Left cardiac atrium (tissue), 4 donors: ENCODE measurements at regions not wholly inside any gene's neighbourhood (a gene's known extent, or its start where the extent isn't known, plus 50 kb on each side); places are given as distances from the start of the nearest gene placed in this dataset.

ENCODE experiments used
- ATAC-seq, 2 donors: fragments of 200-7000 bp; cut with Tn5 transposase; one replicate each; pipeline ENCODE4 v1.9.1; 2020; ENCODE audit warnings: mild to moderate bottlenecking in 2 of 2, moderate library complexity in 2 of 2
- DNase-seq: peaks from one replicate; pipeline ENCODE4 v3.0.0-alpha.2; 2020
- intact Hi-C, 2 donors: fragments of 100-400 bp; cut with DNase I; formaldehyde crosslinking; loops; one replicate each; pipeline versions ENCODE4 v1.14.1 to v1.15.1; 2022 to 2023
- donor health status: DM: no; HTN: yes; CAD: no.
- donor health status: DM: no; HTN: yes; CAD: no; lungs with severe emphysema.
- donor health status: DM: yes; HTN: yes; CAD: no.
- donor health status: Dilated cardiomyopathy.

DNA sequence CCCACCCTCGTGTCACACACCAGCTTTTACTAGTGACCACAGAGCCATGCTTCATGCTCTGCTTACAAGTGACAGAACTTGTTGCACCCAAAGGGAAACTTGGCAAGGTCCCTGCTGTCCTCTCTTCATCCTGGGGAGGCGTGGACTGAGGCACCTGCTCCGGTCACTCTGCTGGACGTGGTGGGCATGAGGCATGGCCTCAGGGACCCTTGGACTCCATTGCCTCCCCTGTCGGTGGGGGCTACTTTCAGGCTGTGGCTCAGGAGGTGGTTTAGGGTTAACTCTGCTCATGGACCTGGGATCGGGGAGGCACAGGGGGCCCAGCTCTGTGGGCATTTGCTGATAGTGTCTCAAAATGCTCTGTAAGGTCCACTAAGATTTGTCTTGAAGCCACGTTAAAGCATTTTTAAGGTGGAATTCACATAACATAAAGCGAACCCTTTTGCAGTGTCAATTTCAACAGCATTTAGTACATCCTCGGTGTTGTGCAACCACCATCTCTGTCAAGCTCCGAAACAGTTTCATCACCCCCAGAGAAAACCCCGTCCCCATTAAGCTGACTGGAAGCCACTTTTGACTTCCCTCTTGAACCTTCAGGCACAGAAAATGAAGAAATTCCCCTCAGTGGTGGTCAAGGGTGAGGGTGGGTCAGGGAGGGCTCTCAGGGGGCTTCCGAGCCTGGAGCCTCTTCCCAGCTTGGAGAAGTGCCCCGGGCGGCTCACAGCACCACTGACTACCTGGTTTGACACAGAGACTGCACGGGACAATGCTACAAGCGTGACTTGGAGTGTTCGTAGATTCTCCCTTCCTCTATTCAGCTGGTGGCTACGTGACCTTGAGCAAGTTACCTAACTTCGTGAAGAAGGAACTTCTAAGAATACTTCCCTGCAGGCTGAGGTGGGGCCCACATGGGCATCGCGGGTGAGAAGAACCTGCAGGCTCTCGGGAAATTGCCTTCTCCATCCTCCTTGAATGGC, 100.0 kb upstream of the HDAC4 start:
- intact Hi-C loops, result no loop called here
- ATAC-seq (no peak), DNase-seq (no peak)

DNA sequence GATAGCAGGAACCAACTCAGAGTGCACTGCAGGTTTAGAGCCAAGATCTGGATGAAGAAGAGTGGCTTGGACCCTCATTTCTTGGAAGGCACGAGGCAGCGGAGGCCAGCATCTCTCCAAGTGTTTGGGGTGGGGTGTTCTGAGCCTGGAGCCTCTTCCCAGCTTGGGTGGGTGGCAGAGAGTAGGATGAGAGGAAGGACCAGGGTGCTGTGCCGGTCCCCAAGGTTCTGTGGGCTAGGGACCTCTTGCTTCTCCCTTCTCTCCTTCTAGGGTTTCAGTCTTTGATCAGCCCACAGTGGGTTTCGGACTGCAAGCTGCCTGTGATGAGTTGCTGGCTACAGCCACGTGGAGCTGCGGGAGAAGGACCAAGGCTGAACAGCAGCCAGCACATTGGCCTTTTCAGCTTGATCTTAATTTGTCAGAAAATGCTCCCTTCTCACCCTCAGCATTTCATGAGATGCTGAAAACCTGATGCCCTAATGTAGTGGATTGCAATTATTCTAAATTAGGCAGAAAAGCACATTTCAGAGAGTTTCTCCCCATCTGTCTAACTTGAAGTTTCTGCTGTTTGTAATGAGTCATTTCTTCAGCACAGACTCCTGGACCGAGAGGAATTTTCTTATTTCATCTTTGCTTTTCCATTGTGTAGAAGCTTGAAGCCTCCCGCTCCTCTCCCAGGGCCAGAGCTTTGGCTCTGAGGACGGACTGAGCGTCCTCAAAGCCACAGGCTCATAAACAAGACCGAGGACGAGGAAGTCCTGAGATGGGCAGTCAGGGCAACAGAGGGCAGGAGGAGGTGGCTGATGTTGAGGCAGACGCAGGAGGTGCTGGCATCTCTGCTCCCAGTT, 99.1 kb upstream of the HDAC4 start:
- DNase-seq, result peak; percentile 38
- ATAC-seq, result peak; percentile 20 to 49
- intact Hi-C loops, result no loop called here

DNA sequence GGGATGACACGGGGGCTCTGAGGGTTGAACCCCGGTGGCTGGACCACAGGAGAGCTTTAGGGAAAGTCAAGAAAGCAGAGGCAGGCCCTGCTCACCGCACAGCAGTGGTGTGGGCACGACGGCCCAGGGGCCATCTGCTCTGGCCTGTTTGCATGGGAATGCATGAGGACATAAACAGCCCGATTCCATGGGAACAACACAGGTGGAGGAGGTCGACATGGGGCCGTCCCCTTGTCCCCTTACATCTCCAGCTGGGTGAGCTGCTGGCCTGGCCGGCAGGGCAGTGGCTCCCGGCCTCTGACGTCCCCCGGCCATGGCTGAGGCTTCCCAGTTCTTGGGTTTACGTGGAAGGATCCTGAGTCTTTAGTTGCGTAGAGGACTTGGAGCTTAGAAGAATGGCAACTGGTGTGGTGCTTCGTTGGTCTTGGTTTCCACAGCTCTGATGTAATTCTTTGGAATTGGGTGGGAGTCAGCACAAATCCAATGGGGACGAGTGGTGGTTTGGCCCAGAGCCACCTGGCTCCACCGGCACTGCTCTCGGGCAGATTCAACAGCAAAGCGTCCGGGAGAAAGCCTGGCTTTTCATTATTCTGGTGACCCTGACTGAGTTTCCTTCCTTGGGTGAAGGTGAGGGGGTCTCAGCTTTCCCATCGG, 98.3 kb upstream of the HDAC4 start:
- ATAC-seq (peak; percentile 64 to 71), DNase-seq (peak; percentile 68)
- intact Hi-C loops, result no loop called here

DNA sequence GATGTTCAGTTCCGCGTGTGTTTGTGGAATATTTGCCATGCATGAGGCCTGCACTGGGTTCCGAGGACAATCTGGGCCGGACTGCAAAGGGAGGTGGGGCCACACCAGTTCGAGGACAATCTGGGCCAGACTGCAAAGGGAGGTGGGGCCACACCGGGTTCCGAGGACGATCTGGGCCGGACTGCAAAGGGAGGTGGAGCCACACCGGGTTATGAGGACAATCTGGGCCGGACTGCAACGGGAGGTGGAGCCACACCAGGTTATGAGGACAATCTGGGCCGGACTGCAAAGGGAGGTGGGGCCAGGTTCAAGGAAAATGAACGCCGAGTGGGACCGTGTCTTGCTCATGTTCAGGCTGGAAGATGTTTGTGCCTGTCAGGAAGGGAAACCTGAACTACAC, 97.8 kb upstream of the HDAC4 start:
- no peak for DNase-seq
- intact Hi-C loops, result no loop called here
- ATAC-seq, result no peak

DNA sequence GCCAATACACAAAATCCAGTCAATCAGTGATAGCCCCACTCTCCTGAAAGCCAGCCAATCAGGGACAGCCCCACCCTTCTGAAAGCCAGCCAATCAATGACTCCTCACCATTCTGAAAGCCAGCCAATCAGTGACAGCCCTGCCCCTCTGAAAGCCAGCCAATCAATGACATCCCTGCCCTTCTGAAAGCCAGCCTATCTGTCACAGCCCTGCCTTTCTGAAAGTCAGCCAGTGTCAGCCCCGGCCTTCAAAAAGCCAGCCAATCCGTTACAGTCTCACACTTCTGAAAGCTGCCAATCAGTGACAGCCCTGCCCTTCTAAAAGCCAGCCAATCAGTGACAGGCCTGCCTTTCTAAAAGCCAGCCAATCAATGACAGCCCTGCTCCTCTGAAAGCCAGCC, 95.9 kb upstream of the HDAC4 start:
- ATAC-seq (no peak), DNase-seq (no peak)
- intact Hi-C loops, result no loop called here

DNA sequence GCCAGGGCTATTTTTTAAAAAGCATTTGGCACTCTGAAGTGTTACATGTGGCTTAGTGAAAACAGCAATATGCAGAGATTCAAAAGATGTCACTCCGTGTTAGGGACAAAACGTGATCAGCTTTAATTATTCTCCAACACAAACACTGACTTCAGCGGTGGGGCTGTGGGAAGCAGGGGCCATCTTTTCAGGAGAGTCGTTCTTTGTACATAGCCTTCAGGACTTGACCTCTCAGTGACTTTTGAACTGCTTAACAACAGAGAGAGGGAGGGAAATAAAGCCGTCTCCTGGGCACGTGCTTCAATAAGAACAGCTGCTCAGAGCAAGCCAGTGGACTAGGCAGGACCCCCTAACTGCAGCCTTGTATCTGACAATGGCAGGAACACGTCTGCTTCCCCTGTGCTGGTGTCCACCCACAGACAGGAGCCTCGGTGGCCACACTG, 95.0 kb upstream of the HDAC4 start:
- no peak for ATAC-seq
- no peak for DNase-seq
- intact Hi-C loops, result no loop called here

DNA sequence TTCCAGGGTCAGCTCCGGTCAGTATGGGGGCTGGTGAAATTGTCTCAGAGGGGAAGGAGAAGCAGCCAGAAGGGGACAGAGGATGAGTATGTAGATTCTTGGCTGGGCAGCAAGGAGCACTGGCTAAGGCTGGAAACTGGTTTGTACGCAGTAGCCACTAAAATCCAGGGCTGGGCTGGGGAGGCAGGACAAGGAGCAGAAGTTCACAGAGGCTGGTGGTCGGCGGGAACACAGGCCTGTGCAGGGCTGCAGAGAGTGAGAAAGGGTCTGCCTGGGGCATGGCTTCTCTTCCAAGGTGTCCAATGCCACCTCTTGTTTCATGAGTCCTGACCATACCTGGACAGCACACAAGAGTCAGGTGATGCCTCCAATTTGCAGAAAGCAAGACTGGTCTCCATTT, 94.4 kb upstream of the HDAC4 start:
- ATAC-seq (no peak), DNase-seq (no peak)
- intact Hi-C loops, result no loop called here

DNA sequence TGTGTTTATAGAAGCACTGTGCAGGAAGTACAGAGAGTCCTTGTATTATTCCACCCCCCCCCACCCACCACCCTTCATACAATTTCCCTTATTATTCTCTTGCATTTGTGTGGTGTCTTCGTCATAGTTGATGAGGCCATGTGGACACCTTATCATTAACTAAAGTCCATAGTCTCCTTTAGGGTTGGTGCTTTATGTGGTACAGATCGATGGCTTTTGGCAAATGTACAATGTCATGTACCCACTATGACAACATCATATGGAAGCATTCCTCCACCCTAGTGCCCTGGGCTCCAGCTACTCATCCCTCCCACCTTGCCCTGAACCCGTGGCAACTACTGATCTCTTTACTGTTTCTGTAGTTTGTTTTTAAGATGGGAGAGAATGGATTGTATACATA, 93.8 kb upstream of the HDAC4 start:
- no peak for ATAC-seq
- intact Hi-C loops, result no loop called here
- no peak for DNase-seq

DNA sequence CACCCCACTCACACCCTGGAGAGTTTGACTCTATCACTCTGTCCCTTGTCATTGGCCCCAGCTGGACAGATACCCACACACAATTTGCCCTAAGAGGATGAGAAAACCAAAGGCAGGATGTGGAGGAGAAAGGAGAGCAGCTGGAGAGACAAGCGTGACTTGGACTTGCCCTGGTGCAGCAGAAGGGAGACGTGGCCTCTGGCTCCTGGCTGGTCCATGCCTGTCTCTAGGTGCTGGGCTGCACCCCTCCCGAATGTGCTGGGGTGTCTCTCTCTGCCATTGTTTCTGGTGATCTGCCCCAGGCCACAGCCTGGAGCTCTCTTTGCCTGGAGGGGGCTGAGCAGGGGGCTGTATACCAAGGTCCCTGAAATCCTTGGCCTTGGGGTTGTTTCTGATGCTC, 88.7 kb upstream of the HDAC4 start:
- DNase-seq (no peak), ATAC-seq (no peak)
- intact Hi-C loops, result no loop called here

DNA sequence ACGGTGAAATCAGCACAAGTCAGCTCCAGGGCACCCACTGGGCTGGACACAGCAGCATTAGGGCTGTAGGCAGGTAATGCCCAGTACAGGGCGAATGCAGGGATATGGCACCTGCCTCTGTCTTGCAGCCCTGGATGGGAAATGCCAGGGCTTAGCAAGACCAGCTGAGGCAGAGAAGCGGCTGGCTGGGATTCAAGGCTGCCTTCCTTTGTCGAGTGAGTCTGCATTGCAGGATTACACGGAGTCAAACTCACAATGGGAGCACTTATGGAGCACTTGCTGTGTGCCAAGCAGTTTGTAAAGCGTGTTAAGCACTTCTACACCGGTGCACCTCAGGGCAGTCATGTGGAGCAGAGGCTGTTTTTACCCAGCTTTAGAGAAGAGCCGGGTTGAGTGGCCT, 87.3 kb upstream of the HDAC4 start:
- intact Hi-C loops, result no loop called here
- DNase-seq, result no peak
- ATAC-seq, result no peak

DNA sequence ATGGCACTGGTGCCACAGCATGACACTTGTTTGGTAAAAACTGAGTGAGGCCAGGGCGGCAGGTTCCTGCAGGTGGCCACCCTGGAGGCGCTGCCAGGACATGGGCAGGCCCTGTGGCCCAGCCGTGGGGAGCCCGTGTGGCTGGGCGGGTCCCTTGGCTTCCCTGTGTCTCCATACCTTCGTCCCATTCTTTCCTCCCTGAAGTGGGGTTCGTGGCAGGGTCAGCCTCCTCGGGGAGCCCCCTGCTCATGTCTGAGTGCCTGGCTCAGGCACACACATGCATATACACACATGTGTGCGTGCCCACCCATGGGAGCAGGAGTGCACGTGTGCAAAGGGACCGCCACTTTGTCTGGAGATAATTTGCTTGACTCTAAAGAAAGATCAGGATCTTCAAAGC, 86.5 kb upstream of the HDAC4 start:
- ATAC-seq (no peak), DNase-seq (no peak)
- intact Hi-C loops, result no loop called here

DNA sequence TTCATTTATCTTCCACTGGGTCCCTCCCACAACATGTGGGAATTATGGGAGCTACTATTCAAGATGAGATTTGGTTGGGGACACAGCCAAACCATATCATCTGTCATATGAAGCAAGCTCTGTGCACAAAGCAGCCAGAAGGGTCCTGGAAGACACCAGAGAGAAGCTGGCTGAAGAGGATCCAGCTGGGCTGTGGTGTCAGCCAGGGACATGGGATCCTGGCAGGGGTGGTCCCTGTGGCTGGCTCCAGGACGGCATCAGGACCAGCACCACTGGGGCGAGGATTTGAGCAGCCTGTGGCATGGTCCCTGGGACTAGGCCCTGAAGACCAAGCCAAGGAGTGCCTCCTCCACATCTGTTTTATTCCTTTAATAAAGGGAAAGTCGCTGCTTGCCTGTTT, 84.8 kb upstream of the HDAC4 start:
- intact Hi-C loops, result no loop called here
- DNase-seq, result no peak
- no peak for ATAC-seq

DNA sequence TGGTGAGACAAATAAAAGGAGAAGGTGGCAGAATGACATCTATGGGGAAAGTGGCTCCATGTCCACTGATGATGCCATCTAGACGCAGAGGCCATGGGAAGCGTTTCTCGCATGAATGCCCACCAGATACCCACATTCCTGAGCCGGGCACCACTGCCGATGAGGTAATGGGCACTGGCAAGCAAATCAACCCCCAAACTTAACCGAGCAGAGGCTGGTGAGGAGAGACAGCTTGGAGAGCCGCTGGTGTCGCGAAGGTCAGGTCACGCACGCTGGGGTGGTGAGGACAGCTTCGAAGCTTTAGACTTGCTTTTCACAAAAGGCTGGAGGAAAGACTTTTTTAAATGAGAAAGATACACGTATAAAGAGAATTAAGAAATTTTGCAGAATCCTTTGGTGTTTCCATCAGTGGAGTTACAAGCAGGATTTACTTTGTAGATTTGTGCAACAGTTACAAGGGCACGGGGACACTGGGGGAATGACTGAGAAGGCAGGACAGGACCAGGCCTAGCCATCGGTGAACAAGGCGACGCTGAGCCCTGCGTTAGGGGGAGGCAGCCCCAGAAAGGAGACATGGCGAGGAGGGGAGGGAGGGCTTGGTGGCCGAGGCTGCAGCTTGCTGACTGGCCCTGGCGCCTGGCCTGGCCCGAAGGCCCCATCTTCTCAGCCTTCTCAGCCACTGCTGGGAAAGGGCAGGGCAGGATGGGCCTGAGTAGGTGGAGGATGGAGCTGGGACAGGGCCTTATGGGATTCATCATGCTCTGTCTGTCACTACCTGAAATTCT, 83.9 kb upstream of the HDAC4 start:
- no peak for ATAC-seq
- DNase-seq, result no peak
- intact Hi-C loops, result no loop called here

DNA sequence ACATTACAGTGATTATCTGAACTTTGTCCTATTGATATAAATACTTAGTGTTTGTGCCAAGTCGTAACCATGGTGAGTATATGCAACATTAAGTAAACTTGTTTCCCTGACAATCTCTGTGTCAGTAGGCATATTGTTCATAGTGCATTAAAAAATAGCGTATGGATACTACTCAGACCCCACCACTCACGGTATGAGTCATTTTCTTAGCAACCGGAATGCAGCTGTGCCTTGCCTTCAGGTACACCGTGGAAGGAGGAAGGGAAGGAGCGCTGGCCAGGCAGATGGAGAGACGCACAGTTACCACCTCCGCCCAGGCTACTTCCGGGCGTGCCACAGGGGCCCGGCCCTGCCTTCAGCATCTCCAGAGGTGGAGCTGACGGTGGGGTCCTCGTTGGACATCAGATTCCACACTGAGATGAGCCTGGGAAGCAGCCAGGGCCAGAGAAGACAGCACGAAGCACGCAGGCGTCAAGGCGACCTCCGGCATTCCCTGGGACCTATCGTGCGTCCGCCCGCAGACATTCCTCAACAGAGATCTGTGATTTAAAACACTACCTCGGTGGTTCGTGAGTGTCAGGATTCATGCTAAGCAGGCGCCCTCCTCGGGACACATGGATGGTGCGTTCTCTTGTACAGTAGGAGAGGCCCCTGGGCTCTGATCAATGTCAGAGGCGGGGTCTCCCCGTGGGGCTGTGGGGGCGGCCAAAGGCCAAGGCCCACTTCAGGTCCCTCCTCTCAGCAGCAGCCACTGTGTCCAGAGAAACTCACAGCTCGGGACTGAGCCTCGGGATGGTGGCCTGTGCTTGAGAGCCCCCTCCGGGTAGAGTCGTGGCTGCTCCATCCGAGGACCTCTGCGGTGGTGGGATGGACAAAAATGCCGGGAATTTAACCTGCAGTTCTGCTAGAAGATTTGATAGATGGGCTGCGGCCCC, 82.2 kb upstream of the HDAC4 start:
- DNase-seq (no peak), ATAC-seq (no peak)
- intact Hi-C loops, result no loop called here

DNA sequence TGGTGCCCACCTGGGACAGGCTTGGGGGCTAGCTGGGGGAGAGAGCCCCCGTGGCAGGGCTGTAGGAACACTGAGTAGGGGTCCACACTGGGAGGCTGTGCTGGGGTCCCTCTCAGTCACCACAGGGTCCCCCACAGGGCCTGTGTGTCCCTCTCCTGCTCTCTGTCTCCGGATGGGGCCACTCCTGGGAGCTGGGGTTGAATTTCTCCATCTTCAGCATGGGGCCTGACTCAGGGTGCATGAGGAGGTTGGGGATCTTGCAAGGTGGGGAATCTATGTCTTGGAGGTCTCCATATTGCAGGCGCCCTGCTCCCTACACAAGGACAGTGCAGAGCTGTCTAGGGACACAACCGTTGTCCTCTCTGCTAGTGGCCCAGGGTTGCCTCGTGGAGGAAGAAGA, 78.7 kb upstream of the HDAC4 start:
- DNase-seq, result no peak
- intact Hi-C loops, result no loop called here
- no peak for ATAC-seq

DNA sequence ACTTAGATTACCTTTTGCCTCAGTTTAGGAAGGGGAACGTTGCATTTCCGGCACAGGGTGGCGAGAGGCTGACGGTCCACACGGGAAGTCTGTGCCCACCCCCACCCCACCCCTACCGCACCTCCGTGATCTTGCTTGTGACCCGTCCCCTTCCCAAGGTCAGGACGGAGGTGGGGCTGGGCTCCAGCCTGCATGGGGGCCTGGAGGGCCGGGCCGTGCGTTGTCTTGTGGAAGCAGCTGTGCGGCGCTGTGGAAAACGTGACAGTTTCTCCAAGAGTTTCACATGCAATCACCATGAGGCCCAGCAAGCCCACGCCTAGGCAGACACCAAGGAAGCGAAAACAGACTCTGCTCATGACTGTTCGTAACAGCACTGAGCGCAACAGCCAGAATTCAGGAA, 76.8 kb upstream of the HDAC4 start:
- ATAC-seq (no peak), DNase-seq (peak; percentile 4)
- intact Hi-C loops, result no loop called here

DNA sequence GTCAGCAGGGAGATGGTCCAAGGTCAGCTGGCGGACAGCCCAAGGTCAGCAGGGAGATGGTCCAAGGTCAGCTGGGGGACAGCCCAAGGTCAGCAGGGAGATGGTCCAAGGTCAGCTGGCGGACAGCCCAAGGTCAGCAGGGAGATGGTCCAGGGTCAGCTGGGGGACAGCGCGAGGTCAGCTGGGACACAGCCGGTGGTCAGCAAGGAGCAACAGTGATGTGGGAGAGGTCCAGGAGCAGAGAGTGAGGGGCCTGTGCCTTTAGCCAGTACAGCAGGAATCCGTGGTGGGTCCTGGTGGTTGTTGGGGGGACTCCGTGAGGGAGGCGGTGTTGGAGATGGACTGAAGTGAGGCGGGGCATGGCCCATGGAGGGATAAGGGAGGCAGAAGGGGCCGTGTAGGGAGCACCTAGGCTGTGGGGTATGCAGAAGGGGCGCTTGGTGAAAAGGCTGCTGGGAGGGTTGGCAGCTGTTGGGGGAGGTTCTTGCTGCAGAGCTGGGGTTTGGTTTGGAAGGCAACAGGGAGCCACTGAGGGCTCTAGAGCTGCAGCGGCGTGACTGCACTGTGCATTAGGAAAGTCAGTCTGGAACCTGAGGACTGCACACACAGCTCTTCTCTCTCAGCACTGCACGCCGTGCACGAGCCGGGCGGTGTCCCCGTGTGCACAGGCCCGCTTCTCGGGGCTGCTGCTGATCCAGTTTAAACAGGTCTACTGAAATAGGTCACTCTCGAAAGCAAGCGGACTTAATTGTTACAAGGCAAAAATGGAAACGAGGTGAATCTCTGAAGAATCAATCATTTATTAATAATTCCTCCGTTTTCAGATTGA, 76.2 kb upstream of the HDAC4 start:
- intact Hi-C loops, result no loop called here

More for the DNA sequence above, 76.2 kb upstream of the HDAC4 start:
- ATAC-seq (no peak), DNase-seq (peak; percentile 10)
